Small intestine (tissue), 7 donors: ENCODE measurements at regions not wholly inside any gene's neighbourhood (a gene's known extent, or its start where the extent isn't known, plus 50 kb on each side); places are given as distances from the start of the nearest gene placed in this dataset.

Experiments used
- DNase-seq, 2 donors: peaks; one replicate each; pipeline versions ENCODE4 v3.0.0 to v3.0.0-alpha.2; 2013
- FAIRE-seq: peaks from 2 replicates; lab custom pipeline; 2012; peaks lifted over from hg19 to GRCh38; lab: Jason Lieb, UNC
- H3K27ac ChIP-seq, 3 donors: one replicate each; pipeline ENCODE4 v1.5.1; 2013; ENCODE audit warnings: low read length in 2 of 3, mild to moderate bottlenecking in 2 of 3, control low read depth in 1 of 3, inconsistent platforms in 1 of 3, low read depth in 1 of 3, moderate library complexity in 1 of 3
- H3K27me3 ChIP-seq, 3 donors: one replicate each; pipeline ENCODE4 v1.6.1; 2013; ENCODE audit warnings: low read length in 3 of 3, inconsistent platforms in 1 of 3; ENCODE audit not compliant: control insufficient read depth in 3 of 3, insufficient read depth in 3 of 3
- H3K36me3 ChIP-seq, 3 donors: one replicate each; pipeline ENCODE4 v1.6.1; 2013; ENCODE audit warnings: low read length in 3 of 3, inconsistent platforms in 1 of 3, low read depth in 1 of 3, mild to moderate bottlenecking in 1 of 3, moderate library complexity in 1 of 3; ENCODE audit not compliant: control insufficient read depth in 3 of 3, insufficient read depth in 2 of 3
- H3K4me1 ChIP-seq, 3 donors: one replicate each; pipeline ENCODE4 v1.6.1; 2013; ENCODE audit warnings: low read length in 2 of 3, inconsistent platforms in 1 of 3, low read depth in 1 of 3, mild to moderate bottlenecking in 1 of 3, moderate library complexity in 1 of 3; ENCODE audit not compliant: control insufficient read depth in 3 of 3, insufficient read depth in 2 of 3
- H3K4me3 ChIP-seq, 3 donors: one replicate each; pipeline ENCODE4 v1.5.1; 2013; ENCODE audit warnings: low read length in 3 of 3, control low read depth in 1 of 3, inconsistent platforms in 1 of 3, low read depth in 1 of 3, mild to moderate bottlenecking in 1 of 3, moderate library complexity in 1 of 3
- H3K9me3 ChIP-seq, 2 donors: one replicate each; pipeline ENCODE4 v1.6.1; 2013; ENCODE audit warnings: low read depth in 1 of 2, low read length in 1 of 2; ENCODE audit not compliant: control insufficient read depth in 2 of 2, insufficient read depth in 1 of 2
- WGBS, 3 donors: extraction: QIAGEN DNeasy Blood & Tissue Kit; methylation state at CpG; one replicate each; pipeline ENCODE4 v1.1.7; 2013; 5-methylcytosine and 5-hydroxymethylcytosine counted together
- donor health status: healthy with polysubstance abuse.
- donor health status: control.
- donor health status: control.
- donor health status: Bipolar disorder and iron deficiency.
- donor health status: healthy.

DNA sequence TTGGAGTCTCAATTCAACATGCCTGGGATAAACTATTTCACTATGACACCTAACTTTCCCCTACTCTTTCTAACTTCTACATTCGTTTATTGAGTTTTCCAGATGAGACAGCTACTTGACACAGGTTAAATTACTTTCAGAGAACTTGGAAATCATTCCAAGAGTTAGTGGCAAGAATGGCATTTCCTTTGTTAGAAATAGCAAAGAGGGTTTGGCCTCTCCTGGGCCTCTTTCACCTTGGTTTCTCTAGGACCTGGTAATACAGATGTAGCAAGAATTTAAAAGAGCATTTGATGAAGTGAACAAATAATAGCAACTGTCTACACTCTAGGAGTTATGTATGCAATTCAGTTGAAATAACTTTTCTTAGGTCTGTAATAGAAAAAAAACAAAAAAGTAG, 748.9 kb downstream of the MECOM start:
- FAIRE-seq (no peak), DNase-seq (no peak)
- Histone ChIP-seq H3K4me1 (no peaks in the 10 kb centered on the region), H3K9me3 (no peaks in the 10 kb centered on the region), H3K27ac (no peak overlapping the region), H3K36me3 (no peaks in the 10 kb centered on the region), H3K4me3 (no peak overlapping the region), H3K27me3 (no peaks in the 10 kb centered on the region)
- 67 to 74% (median 69%) methylated on average over 1 of the region's 1 CpG for WGBS, 3 donors

DNA sequence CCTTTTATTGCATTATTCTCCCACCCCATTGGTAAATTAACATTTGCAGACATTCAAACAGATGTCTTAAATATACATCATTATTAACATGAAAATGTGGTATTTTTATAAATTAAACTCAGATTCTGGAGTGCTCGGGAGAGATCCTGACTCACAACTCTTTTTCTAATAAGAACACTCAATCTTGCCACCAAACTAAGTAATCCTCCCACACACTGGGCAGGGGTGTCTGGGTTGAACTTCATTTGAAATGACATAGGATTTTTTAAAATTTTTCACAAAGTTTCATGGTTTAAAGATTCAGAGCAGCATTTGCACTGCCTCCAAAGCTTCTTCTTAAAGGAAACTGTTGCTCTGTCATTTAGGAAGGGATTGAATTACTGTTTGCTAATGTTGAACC, 754.3 kb downstream of the MECOM start:
- Histone ChIP-seq H3K36me3 (no peaks in the 10 kb centered on the region), H3K27me3 (no peaks in the 10 kb centered on the region), H3K9me3 (no peaks in the 10 kb centered on the region), H3K4me3 (no peak overlapping the region), H3K4me1 (no peaks in the 10 kb centered on the region), H3K27ac (no peak overlapping the region)
- no peak for FAIRE-seq
- no peak for DNase-seq
- 13 to 38% (median 29%) methylated on average over 1 of the region's 1 CpG for WGBS, 3 donors

DNA sequence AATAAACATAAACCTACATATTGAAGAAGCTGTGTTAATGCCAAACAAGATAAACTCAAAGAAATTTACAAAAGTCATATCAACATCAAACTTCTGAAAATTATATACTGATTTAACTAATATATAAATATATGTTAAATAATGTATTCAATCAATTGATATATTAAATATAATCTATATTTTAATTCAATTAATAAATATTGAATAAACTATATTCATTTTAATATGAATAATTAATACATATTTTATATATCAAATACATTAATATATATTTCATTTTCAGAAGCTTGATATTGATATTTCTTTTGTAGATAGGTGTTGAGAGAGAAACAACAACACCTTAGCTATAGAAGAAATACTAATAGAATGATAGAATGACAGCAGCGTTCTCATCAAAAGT, 768.1 kb downstream of the MECOM start:
- peak; percentile 94 for FAIRE-seq

DNA sequence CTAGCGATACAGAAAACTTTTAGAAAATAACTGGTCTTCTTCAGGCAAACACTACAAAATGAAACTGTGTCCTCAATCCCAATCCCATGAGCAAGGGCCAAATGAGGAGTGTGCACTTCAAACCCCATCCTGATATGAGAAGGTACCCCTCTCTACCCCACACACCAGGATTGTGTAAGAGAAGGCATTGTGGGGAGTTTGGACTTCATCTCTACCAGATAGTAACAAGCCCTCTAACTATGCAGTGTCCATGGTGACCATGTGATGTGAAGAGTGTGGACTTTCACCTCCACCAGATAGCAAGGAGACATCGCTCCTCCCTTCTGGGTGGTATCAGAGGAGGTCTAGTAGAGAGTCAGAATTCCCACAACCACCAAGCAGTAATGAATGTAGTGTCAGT, 769.3 kb downstream of the MECOM start:
- DNase-seq (peak; percentile 44), FAIRE-seq (no peak)
- Histone ChIP-seq H3K36me3 (no peaks in the 10 kb centered on the region), H3K4me1 (no peaks in the 10 kb centered on the region), H3K27me3 (no peaks in the 10 kb centered on the region), H3K4me3 (no peak overlapping the region), H3K27ac (no peak overlapping the region), H3K9me3 (peaks cover 0 to 14% of the 10 kb centered on the region in 2 donors)
- WGBS, 3 donors = 65 to 90% (median 78%) methylated on average over 2 of the region's 2 CpGs

More for the DNA sequence above, 768.1 kb downstream of the MECOM start:
- no peak for DNase-seq
- no peak overlapping the region for H3K4me3 ChIP-seq
- H3K9me3 ChIP-seq = peaks cover 0 to 14% of the 10 kb centered on the region in 2 donors
- 95 to 97% (median 96%) methylated on average over 1 of the region's 1 CpG for WGBS, 3 donors
- no peaks in the 10 kb centered on the region for H3K4me1 ChIP-seq
- no peaks in the 10 kb centered on the region for H3K27me3 ChIP-seq
- no peaks in the 10 kb centered on the region for H3K36me3 ChIP-seq
- no peak overlapping the region for H3K27ac ChIP-seq

DNA sequence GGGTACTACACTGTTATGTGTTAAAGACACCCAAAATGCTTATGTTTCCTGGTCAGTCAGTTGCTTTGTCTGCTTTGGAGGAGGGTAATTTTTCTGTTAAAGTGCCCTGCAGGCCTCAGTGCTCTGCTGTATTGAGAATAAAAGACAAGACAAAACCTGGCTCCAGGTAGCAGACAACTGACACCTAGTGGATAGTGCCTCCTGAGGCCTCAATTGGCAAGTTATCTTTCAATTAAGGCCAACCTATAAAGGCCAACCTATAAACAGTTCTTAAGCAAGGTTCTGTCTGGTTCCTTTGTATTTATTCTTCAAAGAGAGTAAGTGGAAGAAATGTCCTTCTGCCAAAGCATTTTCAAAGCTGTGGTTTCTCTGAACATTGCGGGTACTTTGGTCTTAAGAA, 773.8 kb downstream of the MECOM start:
- 56 to 76% (median 71%) methylated on average over 1 of the region's 1 CpG for WGBS, 3 donors
- FAIRE-seq (no peak), DNase-seq (peak; percentile 27 to 61)
- Histone ChIP-seq H3K27me3 (no peaks in the 10 kb centered on the region), H3K4me3 (no peak overlapping the region), H3K36me3 (no peaks in the 10 kb centered on the region), H3K9me3 (peaks cover 0 to 7% of the 10 kb centered on the region in 2 donors), H3K4me1 (no peaks in the 10 kb centered on the region), H3K27ac (no peak overlapping the region)

DNA sequence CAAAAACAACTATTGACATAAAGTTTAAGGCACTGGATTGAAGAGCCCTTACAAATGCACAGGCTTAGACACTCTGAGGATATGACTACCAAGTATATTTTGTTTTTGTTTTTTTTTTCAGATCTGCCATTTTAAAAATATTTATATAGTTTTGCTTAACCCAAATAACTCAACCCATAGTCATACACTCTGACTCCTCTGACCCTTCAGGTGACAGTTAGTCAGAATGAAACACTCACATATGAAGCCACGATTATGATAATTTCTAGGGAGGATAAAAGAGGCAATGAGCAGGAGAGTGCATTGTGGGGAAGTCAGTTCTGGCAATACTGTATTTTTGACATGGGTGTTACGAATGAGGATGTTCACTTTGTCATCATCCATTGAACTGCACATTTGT, 774.7 kb downstream of the MECOM start:
- Histone ChIP-seq H3K9me3 (no peaks in the 10 kb centered on the region), H3K27ac (no peak overlapping the region), H3K36me3 (no peaks in the 10 kb centered on the region), H3K4me3 (no peak overlapping the region), H3K4me1 (peaks cover 0 to 3% (median 0%) of the 10 kb centered on the region in 3 donors), H3K27me3 (no peaks in the 10 kb centered on the region)
- FAIRE-seq (no peak), DNase-seq (no peak)
- WGBS, 3 donors = 83 to 85% (median 84%) methylated on average over 2 of the region's 2 CpGs

DNA sequence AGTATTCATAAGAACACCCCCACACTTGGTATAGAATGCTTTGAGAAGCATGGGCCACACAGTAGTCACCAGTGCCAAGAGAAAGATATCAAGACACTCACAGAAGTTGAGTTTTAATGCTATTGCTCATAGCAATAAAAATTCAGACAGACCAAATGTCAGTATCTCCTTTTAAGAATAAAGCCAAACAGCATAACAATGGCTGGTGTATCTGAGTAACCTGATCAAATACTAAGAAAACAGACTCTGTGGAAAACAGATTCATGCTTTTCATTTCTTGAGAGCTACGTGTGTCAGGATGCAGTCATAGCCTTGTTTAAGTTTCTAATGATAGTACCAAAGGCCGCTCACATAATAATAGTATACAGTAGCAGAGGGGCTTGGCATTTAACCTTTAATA, 778.5 kb downstream of the MECOM start:
- DNase-seq (no peak), FAIRE-seq (no peak)
- no peak overlapping the region for H3K27ac ChIP-seq
- H3K27me3 ChIP-seq = no peaks in the 10 kb centered on the region
- H3K9me3 ChIP-seq = no peaks in the 10 kb centered on the region
- peaks cover 0 to 3% (median 0%) of the 10 kb centered on the region in 3 donors for H3K4me1 ChIP-seq
- no peak overlapping the region for H3K4me3 ChIP-seq
- H3K36me3 ChIP-seq = no peaks in the 10 kb centered on the region
- 83 to 92% (median 91%) methylated on average over 2 of the region's 2 CpGs for WGBS, 3 donors

DNA sequence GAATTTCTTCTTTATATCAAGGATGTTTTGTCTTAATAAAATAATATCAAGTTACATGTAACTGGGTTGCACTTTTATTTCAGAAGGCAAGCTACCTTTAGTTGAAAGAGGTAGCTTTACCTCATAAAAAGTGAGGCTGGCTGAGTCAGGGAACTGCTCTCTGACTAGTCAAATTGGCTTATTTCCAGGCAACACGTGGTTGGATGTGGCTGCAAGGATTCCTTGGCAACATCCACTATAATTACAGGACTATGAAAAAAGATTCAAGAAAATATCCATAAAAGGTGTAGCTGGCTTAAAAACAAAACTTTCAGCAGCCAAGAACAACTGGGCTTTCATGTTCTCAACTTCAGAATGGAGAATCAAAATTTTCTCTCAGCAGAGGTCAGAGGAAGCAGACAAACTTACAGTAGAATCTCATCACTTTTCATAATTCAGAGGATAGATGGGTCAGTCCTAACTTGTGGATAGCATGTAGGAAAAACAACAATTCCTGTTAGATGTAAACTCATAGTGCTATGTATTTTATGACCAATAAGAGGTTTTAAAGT, 779.1 kb downstream of the MECOM start:
- FAIRE-seq (no peak), DNase-seq (peak; percentile 48 to 71)
- Histone ChIP-seq H3K36me3 (no peaks in the 10 kb centered on the region), H3K4me3 (no peak overlapping the region), H3K27me3 (no peaks in the 10 kb centered on the region), H3K9me3 (no peaks in the 10 kb centered on the region), H3K27ac (no peak overlapping the region), H3K4me1 (peaks cover 0 to 3% (median 0%) of the 10 kb centered on the region in 3 donors)
- WGBS, 3 donors = 0% methylated on average over 1 of the region's 1 CpG

DNA sequence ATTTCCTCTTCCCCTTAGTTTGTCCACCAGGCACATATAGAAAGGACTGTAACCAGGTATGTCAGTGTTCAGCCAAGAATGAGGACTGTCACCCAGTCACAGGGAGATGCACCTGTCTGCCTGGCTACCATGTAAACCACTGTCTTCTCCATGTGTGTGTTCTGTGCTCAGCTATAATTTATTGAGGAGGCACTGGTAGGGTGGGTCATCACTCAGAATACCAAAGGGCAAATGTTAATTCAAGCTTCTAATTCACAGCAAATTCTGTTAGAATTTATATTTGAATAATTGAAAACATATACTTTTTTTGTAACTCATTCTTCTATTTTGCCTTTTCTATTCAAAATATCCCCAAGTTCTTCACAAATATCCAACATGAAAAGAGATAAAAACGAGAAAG, 780.4 kb downstream of the MECOM start:
- WGBS, 3 donors = 0 to 73% (median 42%) methylated on average over 1 of the region's 1 CpG
- Histone ChIP-seq H3K36me3 (no peaks in the 10 kb centered on the region), H3K4me1 (peaks cover 0 to 3% (median 0%) of the 10 kb centered on the region in 3 donors), H3K27me3 (no peaks in the 10 kb centered on the region), H3K4me3 (no peak overlapping the region), H3K9me3 (no peaks in the 10 kb centered on the region), H3K27ac (no peak overlapping the region)
- no peak for FAIRE-seq
- DNase-seq = no peak
